ENCODE measurements at regions not wholly inside any gene's neighbourhood (a gene's known extent, or its start where the extent isn't known, plus 50 kb on each side); places are given as distances from the start of the nearest gene placed in this dataset.
"Not testable (repeated sequence)": the region's sequence is repeated elsewhere in the genome, so short reads cannot be mapped to it uniquely, and the experiment has no call there.

- Histone ChIP-seq H3K9me3 (ENCODE audit: control insufficient read depth in 4 of 4, low read length in 3 of 4) (no peaks in the 10 kb centered on the region), H3K4me1 (ENCODE audit: control insufficient read depth in 4 of 4, insufficient read depth in 4 of 4, low read length in 3 of 4) (no peaks in the 10 kb centered on the region), H3K27ac (ENCODE audit: low read depth in 1 of 2, low read length in 2 of 2) (no peak overlapping the region), H3K4me3 (ENCODE audit: low read depth in 1 of 3, low read length in 3 of 3) (no peak overlapping the region), H3K36me3 (ENCODE audit: control insufficient read depth in 4 of 4, insufficient read depth in 3 of 4, low read depth in 1 of 4, low read length in 3 of 4) (no peaks in the 10 kb centered on the region), H3K9ac (ENCODE audit: low read depth in 1 of 2, low read length in 2 of 2) (no peak overlapping the region), H3K27me3 (ENCODE audit: control insufficient read depth in 4 of 4, insufficient read depth in 4 of 4, low read length in 3 of 4) (no peaks in the 10 kb centered on the region)
- DNase-seq (ENCODE audit: low spot score): no peak
- no peak for TF ChIP-seq RAD21 (IDR thresholded peaks at IDR 0.05)
- no peak for TF ChIP-seq CTCF (IDR thresholded peaks at IDR 0.05; ENCODE audit: low read depth, low read length, missing input control)
- no peak for TF ChIP-seq MAX (IDR thresholded peaks at IDR 0.05)
- no peak for TF ChIP-seq GABPA (IDR thresholded peaks at IDR 0.05 in 1 of 2, conservative IDR thresholded peaks at IDR 0.05 in 1 of 2)
- TF ChIP-seq FOXA2 (IDR thresholded peaks at IDR 0.05): no peak
- TF ChIP-seq TAF1 (conservative IDR thresholded peaks at IDR 0.05): no peak
- TF ChIP-seq ATF3 (IDR thresholded peaks at IDR 0.05): no peak
- no peak for TF ChIP-seq REST (IDR thresholded peaks at IDR 0.05)
- no peak for TF ChIP-seq SP1 (IDR thresholded peaks at IDR 0.05)
- no peak for TF ChIP-seq JUND (IDR thresholded peaks at IDR 0.05)
- no peak for TF ChIP-seq FOXA1 (IDR thresholded peaks at IDR 0.05)
- TF ChIP-seq RXRA (IDR thresholded peaks at IDR 0.05): no peak
- no peak for TF ChIP-seq YY1 (IDR thresholded peaks at IDR 0.05)
- TF ChIP-seq HNF4G (IDR thresholded peaks at IDR 0.05): no peak
- TF ChIP-seq NR2F2 (IDR thresholded peaks at IDR 0.05): no peak
- TF ChIP-seq HNF4A (conservative IDR thresholded peaks at IDR 0.05): no peak
- 92% methylated on average over 1 of the region's 1 CpG for WGBS
These were observed 388.9 kb upstream of the ACTBL2 start for GRCh38 chr5:57871496-57871895.

- 92% methylated on average over 13 of the region's 14 CpGs for WGBS
- not testable (repeated sequence) for H3K27ac ChIP-seq (ENCODE audit: low read depth in 1 of 2, low read length in 2 of 2); H3K4me1 ChIP-seq (ENCODE audit: control insufficient read depth in 4 of 4, insufficient read depth in 4 of 4, low read length in 3 of 4); H3K36me3 ChIP-seq (ENCODE audit: control insufficient read depth in 4 of 4, insufficient read depth in 3 of 4, low read depth in 1 of 4, low read length in 3 of 4); DNase-seq (ENCODE audit: low spot score); H3K27me3 ChIP-seq (ENCODE audit: control insufficient read depth in 4 of 4, insufficient read depth in 4 of 4, low read length in 3 of 4); H3K9me3 ChIP-seq (ENCODE audit: control insufficient read depth in 4 of 4, low read length in 3 of 4); H3K9ac ChIP-seq (ENCODE audit: low read depth in 1 of 2, low read length in 2 of 2); H3K4me3 ChIP-seq (ENCODE audit: low read depth in 1 of 3, low read length in 3 of 3)
These were observed 387.7 kb upstream of the ACTBL2 start for GRCh38 chr5:57870267-57870666.

Measured in liver (tissue), 8 donors.